ENCODE measurements at regions not wholly inside any gene's neighbourhood (a gene's known extent, or its start where the extent isn't known, plus 50 kb on each side); places are given as distances from the start of the nearest gene placed in this dataset.

DNA sequence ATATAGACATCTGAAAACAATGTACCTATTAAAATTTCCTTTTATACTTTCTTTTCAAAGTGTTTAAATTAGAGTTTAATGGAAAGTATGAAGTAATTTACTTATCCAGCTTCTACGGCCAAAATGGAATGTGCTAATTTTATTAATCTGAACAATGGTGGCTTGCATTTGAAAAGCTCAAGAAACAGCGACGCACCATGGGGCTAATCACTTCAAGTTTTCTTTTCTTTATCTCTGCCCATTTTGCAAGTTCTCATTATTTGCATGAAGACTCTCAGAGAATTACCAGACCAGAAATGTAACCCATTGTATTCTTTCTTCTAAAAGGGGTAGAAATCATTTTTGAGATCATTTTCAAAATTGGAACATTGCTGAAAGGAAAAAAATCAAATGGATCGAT is 204.0 kb upstream of the STARD13 start:
- Histone ChIP-seq H3K36me3 (no peaks in the 10 kb centered on the region), H3K27me3 (no peaks in the 10 kb centered on the region), H3K27ac (no peak overlapping the region), H3K4me1 (no peaks in the 10 kb centered on the region), H3K9me3 (peaks cover 0 to 4% of the 10 kb centered on the region in 2 donors), H3K4me3 (no peak overlapping the region)
- TF ChIP-seq, protein P1, sequence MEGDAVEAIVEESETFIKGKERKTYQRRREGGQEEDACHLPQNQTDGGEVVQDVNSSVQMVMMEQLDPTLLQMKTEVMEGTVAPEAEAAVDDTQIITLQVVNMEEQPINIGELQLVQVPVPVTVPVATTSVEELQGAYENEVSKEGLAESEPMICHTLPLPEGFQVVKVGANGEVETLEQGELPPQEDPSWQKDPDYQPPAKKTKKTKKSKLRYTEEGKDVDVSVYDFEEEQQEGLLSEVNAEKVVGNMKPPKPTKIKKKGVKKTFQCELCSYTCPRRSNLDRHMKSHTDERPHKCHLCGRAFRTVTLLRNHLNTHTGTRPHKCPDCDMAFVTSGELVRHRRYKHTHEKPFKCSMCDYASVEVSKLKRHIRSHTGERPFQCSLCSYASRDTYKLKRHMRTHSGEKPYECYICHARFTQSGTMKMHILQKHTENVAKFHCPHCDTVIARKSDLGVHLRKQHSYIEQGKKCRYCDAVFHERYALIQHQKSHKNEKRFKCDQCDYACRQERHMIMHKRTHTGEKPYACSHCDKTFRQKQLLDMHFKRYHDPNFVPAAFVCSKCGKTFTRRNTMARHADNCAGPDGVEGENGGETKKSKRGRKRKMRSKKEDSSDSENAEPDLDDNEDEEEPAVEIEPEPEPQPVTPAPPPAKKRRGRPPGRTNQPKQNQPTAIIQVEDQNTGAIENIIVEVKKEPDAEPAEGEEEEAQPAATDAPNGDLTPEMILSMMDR (IDR thresholded peaks at IDR 0.05), result no peak
- no peak for DNase-seq
- intact Hi-C loops (cut with DNase I; ENCODE audit: low total_unique reads), result no loop called here

DNA sequence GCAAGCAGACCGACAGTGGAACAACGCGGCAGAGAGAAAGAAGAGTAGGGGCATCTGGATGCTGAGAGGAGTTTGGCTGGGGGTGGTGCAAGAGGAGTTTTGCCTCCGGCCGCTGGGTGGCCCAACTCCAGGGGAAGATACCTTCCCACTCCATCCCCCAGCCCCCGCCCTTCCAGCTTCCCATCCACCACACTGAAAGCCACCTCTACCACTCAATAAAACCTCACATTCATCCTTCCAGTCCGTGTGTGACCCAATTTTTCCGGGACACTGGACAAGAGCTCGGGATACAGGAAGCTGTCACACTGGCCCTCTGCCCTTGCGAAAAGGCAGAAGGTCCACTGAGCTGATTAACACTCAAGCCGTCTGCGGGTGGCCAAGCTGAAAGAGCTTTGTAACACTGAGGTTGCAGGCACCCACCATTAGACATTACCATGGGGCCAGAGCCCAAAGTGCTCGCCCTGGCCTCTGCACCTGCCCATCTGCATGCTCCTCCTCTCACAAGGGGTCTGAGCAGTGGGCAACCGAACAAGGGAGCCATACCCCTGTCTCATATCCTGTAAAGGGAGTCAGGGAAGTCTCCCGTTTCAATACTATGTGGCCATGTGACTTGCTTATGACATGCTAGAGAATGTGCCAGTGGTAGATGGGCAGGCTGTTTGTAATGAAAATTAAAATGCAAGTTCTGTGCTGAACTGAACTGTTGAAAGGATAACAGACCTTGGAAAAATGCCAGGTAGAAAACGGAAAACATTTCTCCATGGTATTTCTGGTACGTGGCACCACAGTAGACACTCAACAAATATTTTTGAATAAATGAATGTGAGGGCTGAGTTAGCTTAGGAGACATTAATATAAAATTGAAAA is 205.1 kb upstream of the STARD13 start:
- intact Hi-C loops (cut with DNase I; ENCODE audit: low total_unique reads), result no loop called here
- H3K27ac ChIP-seq, result no peak overlapping the region
- H3K4me1 ChIP-seq, result no peaks in the 10 kb centered on the region
- peak in 1 of 2 donors; percentile 17 for DNase-seq
- no peak for TF ChIP-seq POLR2A (IDR thresholded peaks at IDR 0.05)
- TF ChIP-seq, protein P1 (IDR thresholded peaks at IDR 0.05), result no peak
- H3K4me3 ChIP-seq, result no peak overlapping the region
- no peaks in the 10 kb centered on the region for H3K27me3 ChIP-seq
- no peaks in the 10 kb centered on the region for H3K9me3 ChIP-seq
- no peaks in the 10 kb centered on the region for H3K36me3 ChIP-seq

DNA sequence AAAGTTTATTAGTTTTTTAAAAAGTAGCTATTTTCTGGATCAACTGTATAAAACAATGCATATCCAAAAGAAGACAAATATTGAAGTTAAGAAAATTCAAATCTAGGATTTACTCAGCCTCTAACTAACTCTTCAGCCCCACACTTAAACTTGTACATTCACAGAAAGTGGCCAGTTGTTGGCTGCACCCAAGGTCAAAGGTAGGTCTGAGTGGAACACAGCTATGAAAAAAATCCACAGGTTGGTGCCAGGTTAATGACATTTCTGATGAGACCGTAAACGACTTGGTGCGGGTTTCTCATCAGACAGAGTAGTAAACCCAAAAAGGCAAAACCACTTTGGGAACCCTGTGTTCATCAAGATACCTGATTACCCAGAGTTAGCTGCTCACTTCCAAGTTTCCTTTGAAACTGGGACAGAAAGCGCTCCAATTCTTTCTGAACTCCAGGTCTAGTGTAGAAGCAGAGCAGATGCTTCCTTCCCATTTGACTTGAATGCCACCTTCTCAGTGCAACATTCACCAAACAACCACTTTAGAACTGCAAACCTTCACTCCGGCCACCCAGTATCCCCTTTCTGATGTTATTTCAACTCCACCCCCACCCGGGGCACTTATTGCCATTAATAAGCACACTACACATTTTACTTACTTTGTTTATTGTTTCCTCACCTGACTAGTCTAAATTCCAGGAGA is 208.3 kb upstream of the STARD13 start:
- intact Hi-C loops (cut with DNase I; ENCODE audit: low total_unique reads), result no loop called here
- H3K36me3 ChIP-seq, result no peaks in the 10 kb centered on the region
- H3K4me1 ChIP-seq, result no peaks in the 10 kb centered on the region
- no peak for DNase-seq
- no peak for TF ChIP-seq POLR2A (IDR thresholded peaks at IDR 0.05)
- TF ChIP-seq, protein P1 (IDR thresholded peaks at IDR 0.05), result no peak
- H3K4me3 ChIP-seq, result no peak overlapping the region
- H3K27me3 ChIP-seq, result no peaks in the 10 kb centered on the region
- no peaks in the 10 kb centered on the region for H3K9me3 ChIP-seq
- no peak overlapping the region for H3K27ac ChIP-seq

DNA sequence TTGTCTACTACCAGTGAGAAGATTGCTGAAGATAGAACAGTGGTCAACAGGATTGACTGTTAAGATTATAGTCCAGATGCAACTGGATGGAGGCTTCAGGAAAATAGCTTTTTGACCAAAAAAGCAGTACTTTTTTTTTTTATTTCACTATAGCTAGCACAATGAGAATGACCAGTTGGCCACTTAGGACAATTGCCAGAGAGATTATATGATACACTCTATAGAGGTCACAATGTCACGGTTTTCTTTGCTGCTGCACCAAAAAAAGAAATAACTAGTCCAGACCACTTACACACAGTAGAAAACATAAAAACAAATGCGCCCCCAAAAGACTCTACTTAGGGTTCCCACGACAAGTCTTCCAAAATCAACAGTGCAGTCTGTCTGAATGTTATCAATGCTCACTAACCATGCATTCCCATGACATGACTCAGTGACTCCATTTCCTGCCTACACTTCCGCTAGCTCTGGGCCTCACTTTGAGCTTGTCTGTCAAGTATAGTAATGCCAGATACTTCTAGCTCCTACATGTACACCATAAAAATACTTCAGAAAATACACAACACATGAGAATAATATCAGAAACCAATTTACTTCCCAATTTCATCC is 209.1 kb upstream of the STARD13 start:
- H3K27me3 ChIP-seq, result no peaks in the 10 kb centered on the region
- TF ChIP-seq, protein P1 (IDR thresholded peaks at IDR 0.05), result no peak
- no peak for TF ChIP-seq POLR2A (IDR thresholded peaks at IDR 0.05)
- H3K4me3 ChIP-seq, result no peak overlapping the region
- H3K4me1 ChIP-seq, result no peaks in the 10 kb centered on the region
- no peaks in the 10 kb centered on the region for H3K36me3 ChIP-seq
- no peaks in the 10 kb centered on the region for H3K9me3 ChIP-seq
- no peak for DNase-seq
- intact Hi-C loops (cut with DNase I; ENCODE audit: low total_unique reads), result no loop called here
- no peak overlapping the region for H3K27ac ChIP-seq

DNA sequence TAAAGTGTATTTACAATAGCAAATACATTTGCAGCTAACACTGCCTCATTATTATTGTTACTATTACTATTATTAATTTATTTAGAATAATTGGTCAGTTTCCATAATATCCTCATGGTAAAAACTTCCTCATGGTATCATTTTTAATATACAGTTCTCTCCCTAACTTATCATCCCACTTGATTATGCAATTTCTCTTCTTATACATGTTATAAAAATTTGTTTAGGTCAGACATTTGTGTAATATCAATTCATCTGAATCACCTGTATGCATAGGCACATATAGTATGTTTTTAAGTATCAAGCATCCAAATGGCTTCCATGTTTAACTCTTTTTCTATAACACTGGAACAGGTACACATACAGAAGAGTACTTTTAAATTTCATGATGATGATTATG is 210.8 kb upstream of the STARD13 start:
- H3K36me3 ChIP-seq, result no peaks in the 10 kb centered on the region
- no peaks in the 10 kb centered on the region for H3K9me3 ChIP-seq
- TF ChIP-seq POLR2A (IDR thresholded peaks at IDR 0.05), result no peak
- TF ChIP-seq, protein P1 (IDR thresholded peaks at IDR 0.05), result no peak
- no peaks in the 10 kb centered on the region for H3K27me3 ChIP-seq
- H3K4me3 ChIP-seq, result no peak overlapping the region
- peak overlapping the region in 1 of 2 donors; percentile 19 for H3K27ac ChIP-seq
- DNase-seq, result no peak
- intact Hi-C loops (cut with DNase I; ENCODE audit: low total_unique reads), result no loop called here
- no peaks in the 10 kb centered on the region for H3K4me1 ChIP-seq

Measured in uterus (tissue), 3 donors.